HG03575 (cell line): ENCODE measurements at regions not wholly inside any gene's neighbourhood (a gene's known extent, or its start where the extent isn't known, plus 50 kb on each side); places are given as distances from the start of the nearest gene placed in this dataset.
"Not testable (repeated sequence)": the region's sequence is repeated elsewhere in the genome, so short reads cannot be mapped to it uniquely, and the experiment has no call there.

Source experiments
- ATAC-seq: cut with Tn5 transposase; IDR thresholded peaks from one replicate; pipeline ENCODE4 v1.9.1; 2021; ENCODE audit not compliant: unreplicated experiment, insufficient number of reproducible peaks, low FRiP score; ENCODE audit errors: extremely low read depth

- ATAC-seq: no peak
Measured at GRCh38 chr4:173475751-173476150, 54.3 kb downstream of the HAND2 start.

GRCh38 chr4:173469622-173470021 is 60.4 kb downstream of the HAND2 start:
- ATAC-seq: no peak

- no peak for ATAC-seq
Measured at GRCh38 chr4:173468314-173468713, 61.7 kb downstream of the HAND2 start.

GRCh38 chr4:173466101-173466500 is 63.9 kb downstream of the HAND2 start:
- ATAC-seq: no peak

GRCh38 chr4:173464481-173464880 is 65.5 kb downstream of the HAND2 start:
- no peak for ATAC-seq

- no peak for ATAC-seq
Measured at GRCh38 chr4:173463816-173464215, 64.9 kb upstream of the SCRG1 start.

GRCh38 chr4:173461170-173461569 is 62.3 kb upstream of the SCRG1 start:
- no peak for ATAC-seq

- no peak for ATAC-seq
Measured at GRCh38 chr4:173459857-173460256, 60.9 kb upstream of the SCRG1 start.

GRCh38 chr4:173457893-173458292 is 59.0 kb upstream of the SCRG1 start:
- ATAC-seq: no peak

- not testable (repeated sequence) for ATAC-seq
Measured at GRCh38 chr4:173451435-173451834, 52.5 kb upstream of the SCRG1 start.

GRCh38 chr4:173450281-173450680 is 51.4 kb upstream of the SCRG1 start:
- ATAC-seq: no peak

- no peak for ATAC-seq
Measured at GRCh38 chr4:173449380-173449717, 50.4 kb upstream of the SCRG1 start.

- peak; percentile 53 for ATAC-seq
Measured at GRCh38 chr4:173448608-173449379, 49.9 kb upstream of the SCRG1 start.
